CD4-positive, alpha-beta T cell (primary cell): ENCODE measurements at regions not wholly inside any gene's neighbourhood (a gene's known extent, or its start where the extent isn't known, plus 50 kb on each side); places are given as distances from the start of the nearest gene placed in this dataset.

Experiments used
- ATAC-seq: fragments of 200-7000 bp; cut with Tn5 transposase; one replicate; pipeline ENCODE4 v1.10.0; 2022; ENCODE audit warnings: mild to moderate bottlenecking; ENCODE audit not compliant: poor library complexity
- CTCF ChIA-PET: fragments of 350-600 bp; sonication (Branson Sonifier 250); formaldehyde crosslinking; loops from one replicate; lab custom pipeline; 2021; ENCODE audit warnings: antibody characterized with exemption, inconsistent platforms; lab: Charles Lee
- POLR2A ChIA-PET: fragments of 350-600 bp; sonication (Branson Sonifier 250); formaldehyde crosslinking; loops from one replicate; lab custom pipeline; 2021; ENCODE audit warnings: antibody characterized with exemption, inconsistent platforms; lab: Charles Lee
- DNase-seq, 14 experiments: peaks; one replicate each; pipeline ENCODE4 v3.0.0-alpha.2; 2013 to 2020; ENCODE audit warnings: mixed read lengths in 2 of 14
- H3K27ac ChIP-seq, 2 donors: one replicate each; pipeline versions ENCODE4 v1.5.1 to v1.7.0; 2013; ENCODE audit warnings: low read length in 2 of 2, low read depth in 1 of 2, mild to moderate bottlenecking in 1 of 2
- H3K27me3 ChIP-seq, 2 experiments: 1 replicate in 1 of 2; 2 replicates in 1 of 2; pipeline versions ENCODE4 v1.6.1 to v1.7.0; 2013; ENCODE audit warnings: low read length in 2 of 2, control low read depth in 1 of 2, mild to moderate bottlenecking in 1 of 2, moderate library complexity in 1 of 2; ENCODE audit not compliant: insufficient read depth in 2 of 2, control insufficient read depth in 1 of 2
- H3K36me3 ChIP-seq: one replicate; pipeline ENCODE4 v1.6.1; 2013; ENCODE audit warnings: low read length, control low read depth; ENCODE audit not compliant: insufficient read depth
- H3K4me1 ChIP-seq: one replicate; pipeline ENCODE4 v1.6.1; 2013; ENCODE audit warnings: low read length, control low read depth; ENCODE audit not compliant: insufficient read depth
- H3K4me3 ChIP-seq: one replicate; pipeline ENCODE4 v1.5.1; 2013; ENCODE audit warnings: mild to moderate bottlenecking, low read length, moderate library complexity
- H3K9me3 ChIP-seq, 2 experiments: 1 replicate in 1 of 2; 2 replicates in 1 of 2; pipeline versions ENCODE4 v1.6.1 to v1.7.0; 2013; ENCODE audit warnings: low read length in 2 of 2, mild to moderate bottlenecking in 2 of 2, control low read depth in 1 of 2, moderate library complexity in 1 of 2; ENCODE audit not compliant: control insufficient read depth in 1 of 2, insufficient read depth in 1 of 2
- H3K27ac Mint-ChIP-seq: one replicate; pipeline ENCODE4 v1.8.0; 2020; ENCODE audit warnings: mixed read lengths
- H3K27me3 Mint-ChIP-seq: one replicate; pipeline ENCODE4 v1.8.0; 2021; ENCODE audit warnings: mixed read lengths
- H3K36me3 Mint-ChIP-seq: one replicate; pipeline ENCODE4 v1.8.0; 2021; ENCODE audit warnings: low read depth, mixed read lengths
- H3K4me1 Mint-ChIP-seq: one replicate; pipeline ENCODE4 v1.8.0; 2021; ENCODE audit warnings: low read depth, mixed read lengths
- H3K4me3 Mint-ChIP-seq: one replicate; pipeline ENCODE4 v1.8.0; 2020; ENCODE audit warnings: mild to moderate bottlenecking, mixed read lengths
- H3K9me3 Mint-ChIP-seq: one replicate; pipeline ENCODE4 v1.8.0; 2020; ENCODE audit warnings: mixed read lengths
- CTCF ChIP-seq: fragments of 200-600 bp; IDR thresholded peaks from one replicate; pipeline ENCODE4 v1.8.0; 2022; ENCODE audit warnings: antibody characterized with exemption, mild to moderate bottlenecking
- intact Hi-C, 2 experiments: fragments of 100-400 bp; cut with DNase I in 1 of 2; cut with micrococcal nuclease in 1 of 2; formaldehyde crosslinking; loops; one replicate each; pipeline versions ENCODE4 v1.15.1 to v1.9.0; 2023 to 2025; cut with DNase I, micrococcal nuclease

DNA sequence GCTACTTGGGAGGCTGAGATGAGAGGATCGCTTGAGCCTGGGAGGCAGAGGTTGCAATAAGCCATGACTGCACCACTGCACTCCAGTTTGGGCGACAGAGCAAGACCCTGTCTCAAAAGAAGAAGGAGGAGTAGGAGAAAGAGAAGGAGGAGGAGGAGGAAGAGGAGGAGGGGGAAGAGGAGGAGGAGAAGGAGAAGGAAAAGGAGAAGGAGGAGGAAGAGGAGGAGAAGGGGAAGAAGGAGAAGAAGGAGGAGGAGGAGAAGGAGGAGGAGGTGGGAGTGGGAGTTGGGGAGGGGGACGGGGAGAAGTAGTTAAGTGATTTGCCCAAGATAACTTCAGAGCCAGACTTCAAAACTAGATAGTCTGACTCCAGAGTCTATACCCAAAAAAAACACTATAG, 55.5 kb upstream of the FOXD3 start:
- ATAC-seq (no peak), DNase-seq (no peak)
- H3K4me1 ChIP-seq = no peaks in the 10 kb centered on the region
- H3K36me3 ChIP-seq = no peaks in the 10 kb centered on the region
- no peaks in the 10 kb centered on the region for H3K36me3 Mint-ChIP-seq
- no peaks in the 10 kb centered on the region for H3K9me3 ChIP-seq
- intact Hi-C loops = no loop called here
- H3K4me3 ChIP-seq = no peak overlapping the region
- no peaks in the 10 kb centered on the region for H3K9me3 Mint-ChIP-seq
- H3K27me3 Mint-ChIP-seq = peaks cover 42% of the 10 kb centered on the region
- no peak overlapping the region for H3K27ac ChIP-seq
- POLR2A ChIA-PET = no interaction called here
- peaks cover 0 to 19% of the 10 kb centered on the region in 2 experiments for H3K27me3 ChIP-seq
- CTCF ChIA-PET = no interaction called here
- no peaks in the 10 kb centered on the region for H3K4me1 Mint-ChIP-seq
- H3K4me3 Mint-ChIP-seq = no peak overlapping the region
- TF ChIP-seq CTCF = no peak
- H3K27ac Mint-ChIP-seq = no peak overlapping the region

DNA sequence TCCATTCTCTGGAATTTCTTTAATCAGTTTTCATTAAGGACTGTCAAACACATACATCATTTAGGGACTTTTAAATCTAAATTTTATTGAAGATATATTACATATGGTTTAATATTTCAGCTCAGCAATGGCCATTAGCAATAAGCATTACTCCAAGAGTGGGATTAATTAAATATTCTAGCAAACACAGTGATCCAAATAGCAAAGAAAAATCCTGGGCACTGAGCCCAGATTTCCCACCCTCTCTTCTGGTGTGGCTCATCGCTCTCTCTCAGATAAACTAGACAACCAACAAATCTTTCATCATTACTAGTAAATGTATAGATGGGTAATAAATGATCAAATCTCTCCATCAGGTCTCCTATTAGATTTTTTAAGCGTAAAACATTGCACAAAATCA, 53.5 kb upstream of the FOXD3 start:
- no peak overlapping the region for H3K4me3 ChIP-seq
- Mint-ChIP-seq H3K27me3 (peaks cover 51% of the 10 kb centered on the region), H3K36me3 (no peaks in the 10 kb centered on the region), H3K9me3 (no peaks in the 10 kb centered on the region), H3K27ac (no peak overlapping the region), H3K4me3 (no peak overlapping the region), H3K4me1 (no peaks in the 10 kb centered on the region)
- DNase-seq = no peak
- TF ChIP-seq CTCF = no peak
- no peaks in the 10 kb centered on the region for H3K9me3 ChIP-seq
- no peaks in the 10 kb centered on the region for H3K36me3 ChIP-seq
- no peak for ATAC-seq
- no peak overlapping the region for H3K27ac ChIP-seq
- no peaks in the 10 kb centered on the region for H3K4me1 ChIP-seq
- intact Hi-C loops = loop anchor here in 1 of 2 experiments (2.0 kb wide), 1 partner anchor 76 kb away; no protein-coding TSS in a partner anchor
- CTCF ChIA-PET = interaction anchor here (1.0 kb wide), 1 partner anchor 13 kb away, joined by 3 read pairs; no protein-coding TSS in a partner anchor
- peaks cover 0 to 13% of the 10 kb centered on the region in 2 experiments for H3K27me3 ChIP-seq
- POLR2A ChIA-PET = no interaction called here

DNA sequence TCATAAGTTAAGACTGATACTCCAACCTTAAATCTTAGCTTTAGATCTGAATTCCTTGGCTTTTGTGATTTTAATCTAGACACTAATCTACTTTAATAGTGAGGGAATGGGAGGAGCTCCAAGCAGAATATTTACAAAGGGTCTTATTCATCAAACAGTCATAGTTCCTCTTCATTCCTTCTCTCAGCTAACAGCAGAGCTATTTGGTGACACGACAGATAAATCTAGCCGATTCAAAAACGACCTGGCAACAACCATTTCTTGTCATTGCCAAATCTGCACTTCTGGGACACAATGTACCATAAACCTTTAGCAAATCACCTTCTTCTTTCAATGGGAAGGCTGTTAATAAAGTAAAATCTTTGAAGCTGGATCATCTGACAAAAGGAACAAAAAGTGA, 52.8 kb upstream of the FOXD3 start:
- Histone ChIP-seq H3K27me3 (peaks cover 0 to 13% of the 10 kb centered on the region in 2 experiments), H3K4me1 (no peaks in the 10 kb centered on the region), H3K36me3 (no peaks in the 10 kb centered on the region), H3K4me3 (no peak overlapping the region), H3K27ac (no peak overlapping the region), H3K9me3 (no peaks in the 10 kb centered on the region)
- no peak overlapping the region for H3K27ac Mint-ChIP-seq
- peaks cover 51% of the 10 kb centered on the region for H3K27me3 Mint-ChIP-seq
- intact Hi-C loops = loop anchor here in 1 of 2 experiments (2.0 kb wide), 1 partner anchor 75 kb away; no protein-coding TSS in a partner anchor
- TF ChIP-seq CTCF = no peak
- POLR2A ChIA-PET = no interaction called here
- ATAC-seq (no peak), DNase-seq (no peak)
- H3K36me3 Mint-ChIP-seq = no peaks in the 10 kb centered on the region
- CTCF ChIA-PET = interaction anchor here (1.0 kb wide), 1 partner anchor 12 kb away, joined by 3 read pairs; no protein-coding TSS in a partner anchor
- no peaks in the 10 kb centered on the region for H3K9me3 Mint-ChIP-seq
- no peak overlapping the region for H3K4me3 Mint-ChIP-seq
- H3K4me1 Mint-ChIP-seq = no peaks in the 10 kb centered on the region
